IMR-90 (cell line): ENCODE measurements at regions not wholly inside any gene's neighbourhood (a gene's known extent, or its start where the extent isn't known, plus 50 kb on each side); places are given as distances from the start of the nearest gene placed in this dataset.
A peak's percentile ranks its signal among the peaks of the same experiment; 100 is the strongest.

Source experiments
- ATAC-seq: fragments of 200-7000 bp; cut with Tn5 transposase; 2 replicates; pipeline ENCODE4 v1.9.1; 2020; ENCODE audit warnings: low read depth, mild to moderate bottlenecking, moderate library complexity
- BruUV-seq: library from RNA; stranded (reverse); fragments of 400-500 nt; replicated peaks from 2 replicates; lab custom pipeline; 2021; lab: Mats Ljungman, UMichigan
- CTCF ChIA-PET: fragments of 300-600 bp; formaldehyde crosslinking; extraction: SDS; loops from one replicate; lab custom pipeline; 2021; ENCODE audit warnings: antibody characterized with exemption; lab: Yijun Ruan, JAX
- POLR2A ChIA-PET: fragments of 300-600 bp; sonication (Branson Sonifier 250); formaldehyde crosslinking; loops from one replicate; lab custom pipeline; 2022; ENCODE audit warnings: antibody characterized with exemption; ENCODE audit not compliant: unreplicated experiment; lab: Charles Lee
- DNase-seq: peaks from one replicate; pipeline ENCODE4 v3.0.0; 2013
- H2AFZ ChIP-seq: replicated peaks from 2 replicates; pipeline ENCODE3; 2013; ENCODE audit warnings: low read length, mild to moderate bottlenecking; ENCODE audit not compliant: poor library complexity
- H2AK5ac ChIP-seq: 2 replicates; pipeline ENCODE4 v1.6.1; 2013; ENCODE audit warnings: low read depth, low read length, inconsistent platforms
- H2AK9ac ChIP-seq: replicated peaks from 2 replicates; pipeline ENCODE3; 2013; ENCODE audit warnings: mild to moderate bottlenecking, low read depth, low read length, moderate library complexity; ENCODE audit not compliant: poor library complexity
- H2BK120ac ChIP-seq: 2 replicates; pipeline ENCODE4 v1.6.1; 2013; ENCODE audit warnings: low read depth, low read length, inconsistent platforms
- H2BK15ac ChIP-seq: 3 replicates; pipeline ENCODE4 v1.6.1; 2013; ENCODE audit warnings: low read depth, low read length, inconsistent platforms
- H2BK20ac ChIP-seq: 2 replicates; pipeline ENCODE4 v1.6.1; 2013; ENCODE audit warnings: low read depth, mild to moderate bottlenecking, inconsistent platforms, low read length, moderate library complexity
- H2BK5ac ChIP-seq: 2 replicates; pipeline ENCODE4 v1.6.1; 2013; ENCODE audit warnings: mild to moderate bottlenecking, low read depth, low read length, inconsistent platforms; ENCODE audit not compliant: poor library complexity, severe bottlenecking
- H3K14ac ChIP-seq: replicated peaks from 2 replicates; pipeline ENCODE4 v1.6.1; 2013; ENCODE audit warnings: low read depth, low read length, inconsistent platforms
- H3K18ac ChIP-seq: 2 replicates; pipeline ENCODE4 v1.6.1; 2013; ENCODE audit warnings: low read depth, low read length, control low read depth
- H3K23ac ChIP-seq: 2 replicates; pipeline ENCODE4 v1.6.1; 2013; ENCODE audit warnings: low read depth, low read length, inconsistent platforms
- H3K27ac ChIP-seq: 2 replicates; pipeline ENCODE4 v1.5.1; 2013; ENCODE audit warnings: mild to moderate bottlenecking, control low read depth, low read length; ENCODE audit not compliant: insufficient read depth
- H3K27me3 ChIP-seq: 2 replicates; pipeline ENCODE4 v1.6.1; 2013; ENCODE audit warnings: low read length; ENCODE audit not compliant: control insufficient read depth, insufficient read depth
- H3K36me3 ChIP-seq: 2 replicates; pipeline ENCODE4 v1.6.1; 2013; ENCODE audit warnings: low read length, mixed read lengths; ENCODE audit not compliant: control insufficient read depth, insufficient read depth
- H3K4ac ChIP-seq: 2 replicates; pipeline ENCODE4 v1.6.1; 2013; ENCODE audit warnings: low read depth, low read length, inconsistent platforms
- H3K4me1 ChIP-seq: 2 replicates; pipeline ENCODE4 v1.6.1; 2013; ENCODE audit warnings: low read length, mixed read lengths; ENCODE audit not compliant: control insufficient read depth, insufficient read depth
- H3K4me2 ChIP-seq: 2 replicates; pipeline ENCODE4 v1.6.1; 2013; ENCODE audit warnings: low read depth, mild to moderate bottlenecking, control low read depth, low read length, moderate library complexity
- H3K4me3 ChIP-seq: 2 replicates; pipeline ENCODE4 v1.5.1; 2013; ENCODE audit warnings: low read depth, mild to moderate bottlenecking, control low read depth, low read length, moderate library complexity; ENCODE audit not compliant: insufficient read depth
- H3K56ac ChIP-seq: 2 replicates; pipeline ENCODE4 v1.6.1; 2013; ENCODE audit warnings: low read length, inconsistent platforms; ENCODE audit not compliant: insufficient read depth; ENCODE audit errors: extremely low read depth
- H3K79me1 ChIP-seq, 2 experiments: 2 replicates each; pipeline ENCODE4 v1.6.1; 2013; ENCODE audit warnings: low read length in 2 of 2, inconsistent platforms in 1 of 2, low read depth in 1 of 2
- H3K9ac ChIP-seq: 2 replicates; pipeline ENCODE4 v1.6.1; 2013; ENCODE audit warnings: low read depth, low read length, control low read depth
- H3K9me1 ChIP-seq: 2 replicates; pipeline ENCODE4 v1.6.1; 2013; ENCODE audit warnings: low read length, inconsistent platforms; ENCODE audit not compliant: insufficient read depth
- H3K9me3 ChIP-seq: 2 replicates; pipeline ENCODE4 v1.6.1; 2013; ENCODE audit warnings: low read length; ENCODE audit not compliant: control insufficient read depth, insufficient read depth
- H4K20me1 ChIP-seq: 2 replicates; pipeline ENCODE4 v1.6.1; 2013; ENCODE audit warnings: low read length, inconsistent platforms; ENCODE audit not compliant: insufficient read depth
- H4K5ac ChIP-seq: 2 replicates; pipeline ENCODE4 v1.6.1; 2013; ENCODE audit warnings: mild to moderate bottlenecking, low read depth, low read length, control low read depth
- H4K8ac ChIP-seq, 2 experiments: 2 replicates each; pipeline ENCODE4 v1.6.1; 2013; ENCODE audit warnings: low read depth in 2 of 2, low read length in 2 of 2, control low read depth in 1 of 2, inconsistent platforms in 1 of 2
- H4K91ac ChIP-seq: 2 replicates; pipeline ENCODE4 v1.6.1; 2013; ENCODE audit warnings: low read depth, low read length, inconsistent platforms; ENCODE audit not compliant: insufficient read depth
- BHLHE40 ChIP-seq: fragments of 150-350 bp; IDR thresholded peaks from 2 replicates; pipeline ENCODE4 v1.6.1; 2016; ENCODE audit warnings: mild to moderate bottlenecking, low read depth, low read length
- CTCF ChIP-seq: conservative IDR thresholded peaks from 2 replicates; pipeline ENCODE4 v1.5.1; 2012; ENCODE audit warnings: mild to moderate bottlenecking, low read depth, low read length, improper control_type of control experiment
- ELK1 ChIP-seq: fragments of 150-350 bp; IDR thresholded peaks from 2 replicates; pipeline ENCODE4 v1.6.1; 2016; ENCODE audit warnings: low read depth, mild to moderate bottlenecking, low read length, moderate library complexity, borderline replicate concordance
- FOS ChIP-seq: fragments of 150-350 bp; IDR thresholded peaks from 2 replicates; pipeline ENCODE4 v1.6.1; 2016; ENCODE audit warnings: low read depth, low read length
- POLR2A ChIP-seq: IDR thresholded peaks from 2 replicates; pipeline ENCODE4 v1.6.1; 2012; ENCODE audit warnings: mild to moderate bottlenecking, low read depth, low read length
- RAD21 ChIP-seq: IDR thresholded peaks from 2 replicates; pipeline ENCODE4 v1.6.1; 2012; ENCODE audit warnings: low read length, improper control_type of control experiment
- RFX5 ChIP-seq: IDR thresholded peaks from 2 replicates; pipeline ENCODE4 v1.8.0; 2012; ENCODE audit warnings: low read depth, mild to moderate bottlenecking, low read length, moderate library complexity
- SMC3 ChIP-seq: fragments of 150-350 bp; IDR thresholded peaks from 2 replicates; pipeline ENCODE4 v1.6.1; 2016; ENCODE audit warnings: low read depth, mild to moderate bottlenecking, antibody characterized with exemption, low read length, moderate library complexity
- whole genome bisulfite sequencing, 2 experiments: methylation state at CpG; one replicate each; pipeline versions ENCODE4 v1.1.5 to v1.1.7; 2013; ENCODE audit warnings: missing lambda C conversion rate in 2 of 2; ENCODE audit not compliant: insufficient read length in 1 of 2; ENCODE audit errors: extremely low coverage in 2 of 2; 5-methylcytosine and 5-hydroxymethylcytosine counted together
- dilution Hi-C: fragments of 300-500 bp; cut with HindIII; formaldehyde crosslinking; loops from one replicate; pipeline ENCODE4 v1.14.3; 2018; ENCODE audit warnings: low sequenced_read_pairs; ENCODE audit not compliant: unreplicated experiment
- in situ Hi-C: fragments of 300-500 bp; cut with MboI; formaldehyde crosslinking; loops from 3 replicates; pipeline ENCODE4 v1.14.3; 2019; ENCODE audit warnings: low sequenced_read_pairs, inconsistent platforms, mixed read lengths
- intact Hi-C: fragments of 100-400 bp; cut with micrococcal nuclease; formaldehyde crosslinking; loops from 2 replicates; pipeline ENCODE4 v1.10.0; 2022
- TF ChIP-seq, protein P1 (sequence below): fragments of 150-350 bp; IDR thresholded peaks from 2 replicates; pipeline ENCODE4 v1.6.1; 2017; ENCODE audit warnings: mild to moderate bottlenecking, antibody characterized with exemption, low read length, low read depth

DNA sequence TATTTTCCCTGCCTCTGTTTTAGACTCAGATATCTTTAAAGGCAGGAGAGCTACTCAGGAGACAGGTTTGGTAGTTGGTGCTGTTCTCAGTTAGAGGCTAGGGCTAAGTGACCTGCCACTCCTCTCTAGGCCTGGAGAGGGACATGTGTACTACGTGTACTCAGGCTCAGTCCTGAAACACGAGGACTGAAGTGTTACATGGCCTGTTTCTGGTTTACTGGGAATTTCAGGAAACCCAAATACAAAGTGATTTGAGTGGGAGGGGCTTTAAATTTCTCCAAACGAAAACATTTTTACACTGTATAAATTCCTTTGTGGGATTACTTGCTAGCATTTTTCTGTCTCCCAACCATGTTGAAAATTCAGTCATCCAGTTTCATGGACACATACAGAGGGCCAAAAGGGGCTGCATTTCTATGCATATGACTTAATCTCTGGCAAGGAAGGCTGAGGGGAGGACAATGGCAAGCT is 343.3 kb downstream of the CYP26B1 start:
- Histone ChIP-seq H4K20me1 (no peaks in the 10 kb centered on the region), H2AFZ (no peak overlapping the region), H3K4me3 (no peak overlapping the region), H3K79me1 (no peaks in the 10 kb centered on the region), H3K23ac (no peak overlapping the region), H3K36me3 (no peaks in the 10 kb centered on the region), H3K9me1 (no peaks in the 10 kb centered on the region), H3K4ac (no peak overlapping the region), H2AK9ac (no peak overlapping the region), H3K56ac (no peak overlapping the region), H2BK15ac (no peak overlapping the region), H3K27me3 (peaks cover 44% of the 10 kb centered on the region), H3K18ac (no peak overlapping the region), H3K4me2 (no peak overlapping the region), H3K4me1 (peaks cover 3% of the 10 kb centered on the region; the same call in 1 of the 2 replicates), H4K5ac (no peak overlapping the region), H2BK120ac (no peak overlapping the region), H3K14ac (no peak overlapping the region), H2BK20ac (no peak overlapping the region), H4K91ac (no peak overlapping the region), H3K9me3 (no peaks in the 10 kb centered on the region), H3K9ac (no peak overlapping the region), H2AK5ac (no peak overlapping the region), H3K27ac (no peak overlapping the region), H2BK5ac (no peak overlapping the region), H4K8ac (no peak overlapping the region)
- in situ Hi-C loops, result loop anchor here (10.0 kb wide), 1 partner anchor 350 kb away; no protein-coding TSS in a partner anchor
- DNase-seq (no peak), ATAC-seq (0 out of 2 replicates have a peak, but pooled peaks have one; percentile 22)
- dilution Hi-C loops, result no loop called here
- BruUV-seq, result no TSS peak
- POLR2A ChIA-PET, result no interaction called here
- CTCF ChIA-PET, result interaction anchor here (0.9 to 1.4 kb wide), 2 partner anchors 120 to 346 kb away, joined by 4 read pairs; no protein-coding TSS in a partner anchor
- no peak for TF ChIP-seq BHLHE40
- no peak for TF ChIP-seq SMC3
- no peak for TF ChIP-seq RFX5
- no peak for TF ChIP-seq ELK1
- TF ChIP-seq POLR2A, result no peak
- no peak for TF ChIP-seq RAD21
- TF ChIP-seq, protein P1, sequence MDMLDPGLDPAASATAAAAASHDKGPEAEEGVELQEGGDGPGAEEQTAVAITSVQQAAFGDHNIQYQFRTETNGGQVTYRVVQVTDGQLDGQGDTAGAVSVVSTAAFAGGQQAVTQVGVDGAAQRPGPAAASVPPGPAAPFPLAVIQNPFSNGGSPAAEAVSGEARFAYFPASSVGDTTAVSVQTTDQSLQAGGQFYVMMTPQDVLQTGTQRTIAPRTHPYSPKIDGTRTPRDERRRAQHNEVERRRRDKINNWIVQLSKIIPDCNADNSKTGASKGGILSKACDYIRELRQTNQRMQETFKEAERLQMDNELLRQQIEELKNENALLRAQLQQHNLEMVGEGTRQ, result no peak
- no peak for TF ChIP-seq FOS
- no peak for TF ChIP-seq CTCF
- no CpG with 5 or more reads among the region's 3 CpGs for WGBS, 2 experiments
- intact Hi-C loops, result no loop called here
